Liver (tissue), 3 donors: ENCODE measurements at regions not wholly inside any gene's neighbourhood (a gene's known extent, or its start where the extent isn't known, plus 50 kb on each side); places are given as distances from the start of the nearest gene placed in this dataset.

Experiments used
- CTCF ChIP-seq: fragments of 150-350 bp; IDR thresholded peaks from 2 replicates; pipeline ENCODE4 v1.5.1; 2017; ENCODE audit warnings: improper control_type of control experiment, low read depth, low read length; ENCODE audit not compliant: missing input control
- EGR1 ChIP-seq, 2 donors: IDR thresholded peaks; 2 replicates each; pipeline ENCODE4 v1.6.1; 2016 to 2018; ENCODE audit warnings: antibody characterized with exemption in 2 of 2, low read depth in 2 of 2
- HNF4G ChIP-seq: IDR thresholded peaks from 2 replicates; pipeline ENCODE4 v1.6.1; 2016; ENCODE audit warnings: antibody characterized with exemption
- REST ChIP-seq: IDR thresholded peaks from 2 replicates; pipeline ENCODE4 v1.6.1; 2016; ENCODE audit warnings: antibody characterized with exemption, mild to moderate bottlenecking
- TAF1 ChIP-seq: conservative IDR thresholded peaks from 2 replicates; pipeline ENCODE4 v1.6.1; 2016; ENCODE audit warnings: antibody characterized with exemption, mild to moderate bottlenecking
- ZBTB33 ChIP-seq: IDR thresholded peaks from 2 replicates; pipeline ENCODE4 v1.6.1; 2016; ENCODE audit warnings: antibody characterized with exemption
- donor health status: healthy.
- donor health status: healthy.

GRCh38 chr4:177841258-177841657 lies 399.0 kb upstream of the AGA start:
- TF ChIP-seq TAF1 (no peak), CTCF (no peak), ZBTB33 (no peak), REST (no peak), EGR1 (IDR thresholded peaks at IDR 0.05; ENCODE audit: low read depth in 2 of 2) (no peak), HNF4G (no peak)
